KOPT-K1 (cell line): ENCODE measurements at regions not wholly inside any gene's neighbourhood (a gene's known extent, or its start where the extent isn't known, plus 50 kb on each side); places are given as distances from the start of the nearest gene placed in this dataset.
"Not testable (repeated sequence)": the region's sequence is repeated elsewhere in the genome, so short reads cannot be mapped to it uniquely, and the experiment has no call there.

Experiments
- H3K27ac ChIP-seq: fragments of 200-600 bp; sonication (generic); 2 replicates; pipeline ENCODE4 v1.5.1; 2016; ENCODE audit warnings: antibody characterized with exemption, mild to moderate bottlenecking, low read depth, low read length; ENCODE audit not compliant: poor library complexity, severe bottlenecking
- H3K36me3 ChIP-seq: fragments of 200-600 bp; sonication (generic); 2 replicates; pipeline ENCODE4 v1.5.1; 2017; ENCODE audit warnings: antibody characterized with exemption, mild to moderate bottlenecking, low read length, moderate library complexity; ENCODE audit not compliant: insufficient read depth
- H3K9me3 ChIP-seq: fragments of 200-600 bp; sonication (generic); 2 replicates; pipeline ENCODE4 v1.5.1; 2017; ENCODE audit warnings: antibody characterized with exemption, low read length, mild to moderate bottlenecking; ENCODE audit not compliant: insufficient read depth, poor library complexity, severe bottlenecking

GRCh38 chr18:1304392-1304992 lies 399.8 kb downstream of the ADCYAP1 start:
- Histone ChIP-seq H3K36me3 (no peaks in the 10 kb centered on the region), H3K9me3 (no peaks in the 10 kb centered on the region), H3K27ac (no peak overlapping the region)

- no peaks in the 10 kb centered on the region for H3K9me3 ChIP-seq
Measured at GRCh38 chr18:1306641-1307040, 402.0 kb downstream of the ADCYAP1 start.

GRCh38 chr18:1308686-1309085 lies 404.0 kb downstream of the ADCYAP1 start:
- H3K36me3 ChIP-seq = no peaks in the 10 kb centered on the region
- no peak overlapping the region for H3K27ac ChIP-seq
- H3K9me3 ChIP-seq = no peaks in the 10 kb centered on the region

More at GRCh38 chr18:1306641-1307040, 402.0 kb downstream of the ADCYAP1 start:
- no peaks in the 10 kb centered on the region for H3K36me3 ChIP-seq
- H3K27ac ChIP-seq = no peak overlapping the region

GRCh38 chr18:1311376-1311775 lies 406.7 kb downstream of the ADCYAP1 start:
- no peaks in the 10 kb centered on the region for H3K36me3 ChIP-seq
- H3K9me3 ChIP-seq = no peaks in the 10 kb centered on the region
- H3K27ac ChIP-seq = no peak overlapping the region

GRCh38 chr18:1335345-1335744 lies 430.7 kb downstream of the ADCYAP1 start:
- not testable (repeated sequence) for H3K27ac ChIP-seq

GRCh38 chr18:1350931-1351450 lies 446.3 kb downstream of the ADCYAP1 start:
- no peaks in the 10 kb centered on the region for H3K36me3 ChIP-seq
- H3K9me3 ChIP-seq = no peaks in the 10 kb centered on the region
- H3K27ac ChIP-seq = no peak overlapping the region

More at GRCh38 chr18:1335345-1335744, 430.7 kb downstream of the ADCYAP1 start:
- not testable (repeated sequence) for H3K9me3 ChIP-seq, H3K36me3 ChIP-seq

- no peaks in the 10 kb centered on the region for H3K9me3 ChIP-seq
- H3K27ac ChIP-seq = no peak overlapping the region
- H3K36me3 ChIP-seq = no peaks in the 10 kb centered on the region
Measured at GRCh38 chr18:1353025-1353424, 448.4 kb downstream of the ADCYAP1 start.

GRCh38 chr18:1357724-1358123 lies 453.1 kb downstream of the ADCYAP1 start:
- Histone ChIP-seq H3K27ac (no peak overlapping the region), H3K9me3 (no peaks in the 10 kb centered on the region), H3K36me3 (no peaks in the 10 kb centered on the region)

- Histone ChIP-seq H3K27ac (no peak overlapping the region), H3K36me3 (no peaks in the 10 kb centered on the region), H3K9me3 (no peaks in the 10 kb centered on the region)
Measured at GRCh38 chr18:1361936-1362335, 457.3 kb downstream of the ADCYAP1 start.

- Histone ChIP-seq H3K36me3 (no peaks in the 10 kb centered on the region), H3K9me3 (no peaks in the 10 kb centered on the region), H3K27ac (no peak overlapping the region)
Measured at GRCh38 chr18:1370552-1370951, 465.9 kb downstream of the ADCYAP1 start.

- Histone ChIP-seq H3K9me3 (no peaks in the 10 kb centered on the region), H3K27ac (no peak overlapping the region), H3K36me3 (no peaks in the 10 kb centered on the region)
Measured at GRCh38 chr18:1371724-1372123, 467.1 kb downstream of the ADCYAP1 start.

- Histone ChIP-seq H3K36me3 (no peaks in the 10 kb centered on the region), H3K9me3 (no peaks in the 10 kb centered on the region), H3K27ac (no peak overlapping the region)
Measured at GRCh38 chr18:1383465-1383864, 478.8 kb downstream of the ADCYAP1 start.

GRCh38 chr18:1388468-1388867 lies 483.8 kb downstream of the ADCYAP1 start:
- H3K9me3 ChIP-seq, H3K36me3 ChIP-seq, H3K27ac ChIP-seq: not testable (repeated sequence)

- Histone ChIP-seq H3K9me3 (no peaks in the 10 kb centered on the region), H3K36me3 (no peaks in the 10 kb centered on the region), H3K27ac (no peak overlapping the region)
Measured at GRCh38 chr18:1392046-1392445, 487.4 kb downstream of the ADCYAP1 start.

- Histone ChIP-seq H3K9me3 (no peaks in the 10 kb centered on the region), H3K27ac (no peak overlapping the region), H3K36me3 (no peaks in the 10 kb centered on the region)
Measured at GRCh38 chr18:1392865-1393734, 488.4 kb downstream of the ADCYAP1 start.
